CD4-positive, alpha-beta T cell treated with Interleukin-17A for 4 hours (primary cell): ENCODE measurements at regions not wholly inside any gene's neighbourhood (a gene's known extent, or its start where the extent isn't known, plus 50 kb on each side); places are given as distances from the start of the nearest gene placed in this dataset.

Experiments
- DNase-seq: peaks from one replicate; pipeline ENCODE4 v3.0.0-alpha.2; 2020; ENCODE audit warnings: mixed read lengths

DNA sequence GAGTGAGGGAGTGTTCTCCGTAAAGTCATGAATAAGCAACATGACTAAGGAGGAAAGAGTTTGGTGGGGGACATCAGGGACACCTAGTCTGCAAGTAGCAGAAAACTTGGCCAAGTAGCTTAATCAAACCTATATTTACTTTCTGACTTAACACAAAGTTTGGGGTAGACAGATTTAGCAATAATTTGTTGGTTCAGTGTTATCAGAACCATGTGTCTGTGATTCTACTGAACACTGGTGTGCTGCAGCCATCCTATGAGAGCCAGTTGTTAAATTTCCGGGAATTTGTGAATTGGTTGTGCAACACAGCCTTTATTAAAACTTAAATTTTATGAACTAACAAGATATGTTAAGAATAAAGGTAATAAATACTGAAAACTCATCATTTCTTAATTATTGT is 469.3 kb downstream of the C4orf33 start:
- no peak for DNase-seq

- no peak for DNase-seq
Measured at GRCh38 chr4:129570326-129570725, 474.4 kb downstream of the C4orf33 start.

DNA sequence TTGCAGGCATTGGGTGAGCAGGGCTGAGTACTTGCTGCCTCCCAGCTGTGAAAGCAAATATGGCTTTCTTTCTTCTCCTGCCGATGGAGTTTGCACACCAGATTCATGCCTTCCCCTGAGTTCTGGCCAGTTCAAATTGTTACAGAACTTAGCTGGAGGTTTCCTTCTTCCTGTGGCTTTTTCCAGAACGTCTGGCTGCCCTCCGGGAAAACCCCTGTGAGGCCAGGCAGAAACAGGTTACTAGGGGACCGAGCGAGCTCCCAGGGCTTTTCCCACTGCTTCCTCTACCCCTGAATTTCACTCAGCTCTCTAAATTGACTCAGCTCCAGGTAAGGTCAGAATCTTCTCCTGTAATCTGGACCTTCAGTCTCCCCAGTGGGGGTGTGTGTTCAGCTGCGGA is 482.4 kb downstream of the C4orf33 start:
- DNase-seq, result no peak

DNA sequence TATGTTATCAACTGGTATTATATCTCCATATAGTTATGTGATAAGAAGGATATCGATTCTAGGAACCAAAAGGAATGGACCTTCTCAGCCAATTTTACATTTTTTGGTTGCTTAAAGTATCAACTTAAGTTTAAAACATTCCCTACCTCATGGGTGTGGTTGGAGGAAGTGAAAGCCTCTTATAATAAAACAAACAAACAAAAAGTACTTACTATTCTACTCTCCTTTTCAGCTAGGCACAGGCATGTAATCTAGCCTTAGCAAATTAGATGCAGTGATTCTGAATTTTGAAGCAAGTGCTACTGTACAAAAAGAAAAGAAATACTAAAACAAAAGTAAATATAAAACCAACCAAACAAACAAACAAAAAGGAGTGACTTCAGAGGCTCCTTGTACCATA is 485.4 kb downstream of the C4orf33 start:
- no peak for DNase-seq

DNA sequence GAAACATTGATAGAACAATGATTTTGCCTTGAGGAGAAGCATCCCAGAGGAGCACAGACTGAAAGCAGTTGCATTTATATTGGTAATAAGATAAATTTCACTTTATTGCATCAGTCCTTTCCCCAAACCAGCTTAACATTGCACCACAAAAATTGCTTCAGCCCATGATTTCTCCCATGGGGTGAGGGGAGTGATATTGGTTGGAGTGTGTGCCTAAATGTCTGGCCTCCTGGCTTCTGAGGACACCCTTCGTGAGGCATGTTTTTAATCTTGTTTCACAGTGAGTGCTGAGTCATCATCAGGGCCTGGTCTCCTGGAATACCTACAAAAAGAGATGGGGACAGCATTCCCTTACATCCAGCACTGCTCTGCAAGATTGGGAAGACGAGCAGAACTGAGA is 487.9 kb downstream of the C4orf33 start:
- no peak for DNase-seq

DNA sequence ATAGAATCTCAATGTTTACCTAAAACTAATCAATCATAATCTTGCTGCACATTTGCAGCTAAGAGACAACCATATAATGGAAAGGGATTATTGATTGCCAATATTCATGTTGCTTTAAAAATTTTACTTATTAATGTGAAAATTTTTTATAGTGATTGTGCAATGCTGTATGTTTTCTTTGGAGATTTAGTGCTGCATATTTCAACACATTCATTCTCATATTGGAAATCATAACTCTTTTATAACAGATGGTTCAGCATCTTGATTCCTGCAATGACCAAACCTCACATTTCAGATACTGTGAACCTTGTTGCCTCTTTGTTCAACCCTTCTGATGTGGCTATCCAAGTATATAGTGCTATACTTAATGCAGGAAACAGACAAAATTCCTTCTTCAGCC is 502.6 kb downstream of the C4orf33 start:
- DNase-seq, result no peak

DNA sequence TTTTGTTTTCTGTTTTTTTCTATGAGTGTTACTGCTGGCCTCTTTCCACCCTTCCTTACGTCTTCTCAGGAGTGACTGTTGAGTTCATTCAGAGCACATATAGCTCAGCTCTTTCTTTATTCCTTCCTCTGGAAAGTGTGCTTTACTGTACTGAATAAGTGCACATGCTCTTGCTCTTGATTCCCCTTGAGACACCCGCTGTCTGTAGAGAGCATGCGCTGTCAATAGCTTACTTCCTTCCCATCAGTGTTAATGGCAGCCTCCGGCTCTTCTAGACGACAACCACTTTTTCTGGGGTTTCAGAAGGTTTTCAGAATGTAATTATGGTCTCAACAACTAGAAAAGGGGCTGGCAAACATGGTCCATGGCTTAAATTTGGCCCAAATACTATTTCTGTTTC is 504.9 kb downstream of the C4orf33 start:
- DNase-seq, result no peak

GRCh38 chr4:129602447-129602846 is 506.5 kb downstream of the C4orf33 start:
- DNase-seq, result no peak

DNA sequence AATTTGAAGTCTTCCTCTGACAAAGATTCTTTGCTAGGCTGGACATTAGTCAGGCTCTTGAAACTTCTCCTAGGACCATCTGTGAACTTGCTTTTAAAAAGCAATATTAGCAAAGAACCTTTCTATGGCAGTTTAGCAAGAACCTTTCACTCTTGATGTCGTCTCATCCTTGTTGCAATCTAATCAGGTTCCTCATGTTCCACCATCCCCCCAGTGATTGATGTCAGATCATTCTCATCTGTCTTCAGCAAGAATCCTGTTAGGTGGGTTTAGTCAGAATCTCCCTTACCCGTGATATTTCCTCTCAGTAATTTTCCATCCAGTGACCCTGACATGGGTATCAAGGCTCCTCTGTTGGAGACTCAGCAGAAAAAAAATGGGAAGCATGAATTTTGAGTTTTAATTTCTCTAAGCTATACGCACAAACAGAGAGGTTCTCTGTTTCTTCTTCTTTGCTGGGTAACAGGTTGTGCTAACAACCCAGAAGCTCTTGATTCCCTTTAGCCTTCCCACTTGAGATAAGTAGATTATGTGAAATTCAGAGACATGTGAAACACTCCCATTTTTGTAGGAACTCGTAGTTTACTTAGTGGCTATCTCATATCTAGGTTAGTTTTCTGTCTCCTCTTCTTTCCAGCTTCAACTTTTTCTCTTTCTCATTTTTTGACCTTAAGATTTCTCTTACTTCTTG is 507.4 kb downstream of the C4orf33 start:
- DNase-seq, result no peak

DNA sequence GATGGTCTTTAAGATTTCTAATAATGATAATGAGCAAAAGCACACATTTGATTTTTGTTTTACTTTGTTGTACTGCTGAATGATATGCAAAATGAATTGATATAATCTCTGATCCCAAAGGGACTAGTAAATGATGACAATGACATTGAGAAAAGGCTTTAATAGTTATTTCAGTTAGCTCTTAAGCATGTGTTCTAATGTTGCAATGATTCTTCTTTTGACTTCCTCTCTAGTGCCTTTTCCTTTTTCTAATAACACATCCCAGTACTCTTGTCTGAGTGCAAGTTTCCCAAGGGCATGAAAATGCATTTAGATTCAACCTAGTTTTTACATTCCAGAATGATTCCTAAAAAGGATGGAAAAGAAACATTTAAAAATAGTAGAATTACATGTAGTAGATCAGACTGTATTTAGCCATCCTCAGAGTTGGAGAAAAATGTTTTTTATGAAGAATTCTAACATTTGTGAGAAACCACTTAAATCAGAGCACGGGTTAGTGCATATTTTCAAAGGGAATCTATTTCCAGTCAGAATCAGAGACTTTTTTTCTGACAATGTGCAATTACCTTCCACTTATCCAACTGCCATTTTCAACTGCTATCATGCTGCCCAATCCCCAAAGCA is 508.8 kb downstream of the C4orf33 start:
- DNase-seq, result no peak

DNA sequence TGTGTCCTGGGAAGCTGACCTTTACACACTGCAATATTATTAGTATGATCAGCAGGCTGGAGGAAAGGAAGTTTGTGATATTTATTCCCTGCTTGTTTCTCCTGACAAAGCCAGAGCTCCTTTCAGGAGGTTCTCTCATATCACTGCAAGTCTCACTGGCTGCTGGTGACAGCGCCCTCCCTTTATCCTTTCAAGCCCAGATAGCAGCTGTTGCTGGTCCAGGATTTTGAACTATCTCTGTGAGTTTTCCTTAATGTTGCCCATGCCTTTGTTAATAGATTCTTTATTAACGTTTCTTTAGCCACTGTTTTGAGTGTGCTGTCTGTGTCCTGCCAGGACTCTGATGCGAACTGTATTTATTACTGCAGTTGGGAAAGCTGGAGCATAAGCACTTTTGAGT is 518.7 kb downstream of the C4orf33 start:
- no peak for DNase-seq

GRCh38 chr4:129622566-129622965 is 526.6 kb downstream of the C4orf33 start:
- DNase-seq, result no peak

DNA sequence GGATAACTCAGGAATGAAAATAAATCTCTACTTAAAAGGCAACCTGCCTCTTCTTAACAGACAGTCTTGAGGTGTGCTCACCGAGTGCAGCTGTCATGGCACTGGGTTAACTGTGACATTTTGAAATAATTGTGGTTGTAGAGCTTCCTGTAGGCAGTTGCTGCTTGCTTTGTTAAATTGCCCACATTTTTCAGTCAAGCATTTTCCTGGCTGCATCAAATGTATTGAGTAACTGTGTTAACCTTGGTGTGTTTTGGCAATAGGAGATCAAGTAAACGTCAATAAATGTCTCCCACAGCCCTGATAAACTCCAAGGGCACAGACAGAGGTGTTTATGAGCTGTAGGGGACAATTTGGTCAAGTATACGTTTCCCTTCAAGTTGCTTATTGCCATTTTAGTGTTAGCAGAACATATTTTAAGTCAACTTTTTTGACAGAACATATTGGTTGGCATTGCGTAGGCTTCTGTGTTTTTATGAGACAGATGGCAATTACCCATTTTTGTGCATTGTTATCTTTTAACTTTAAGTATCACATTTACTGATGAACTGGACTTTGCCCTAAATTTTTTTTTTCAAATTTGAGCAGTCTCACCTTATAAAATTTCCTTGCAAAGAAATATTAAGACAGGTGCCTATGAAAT is 527.4 kb downstream of the C4orf33 start:
- DNase-seq, result no peak

DNA sequence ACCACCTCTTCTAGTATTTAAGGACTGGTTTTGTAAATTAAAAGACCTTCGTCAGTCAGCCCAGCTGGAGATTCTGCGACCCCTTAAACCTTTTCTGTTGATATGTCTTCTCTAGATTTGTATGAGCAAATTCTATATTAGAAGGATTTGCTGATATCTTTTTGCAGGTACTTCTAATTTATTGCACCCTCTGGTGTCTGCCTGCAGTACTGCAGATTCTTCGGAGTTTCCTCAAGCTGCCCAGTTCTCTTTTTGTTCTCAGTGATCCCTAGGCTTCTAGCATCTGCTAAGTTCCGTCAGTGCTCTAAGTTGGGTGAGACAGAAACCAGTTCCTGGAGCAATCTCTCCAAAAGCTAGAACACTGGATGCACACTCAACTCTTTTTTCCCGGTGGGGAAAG is 545.2 kb downstream of the C4orf33 start:
- peak; percentile 45 for DNase-seq

DNA sequence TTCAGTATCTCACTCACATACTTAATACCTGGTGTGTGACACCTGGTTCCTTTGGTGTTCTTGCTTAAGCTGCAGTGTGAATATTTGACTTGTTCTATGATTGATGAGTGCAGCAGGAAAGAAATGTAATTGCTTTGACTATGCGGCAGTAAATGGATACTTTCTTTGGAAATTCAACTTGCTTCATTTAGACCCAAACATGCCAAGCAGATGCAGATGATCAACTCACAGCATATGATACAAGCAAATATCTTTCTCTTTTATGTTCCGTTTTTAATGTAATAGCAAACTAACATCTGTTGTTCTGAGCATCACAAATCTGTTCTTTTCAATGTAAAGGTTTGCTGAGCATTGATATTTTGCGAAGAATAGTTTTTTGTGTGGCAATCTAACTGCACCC is 549.5 kb downstream of the C4orf33 start:
- no peak for DNase-seq

DNA sequence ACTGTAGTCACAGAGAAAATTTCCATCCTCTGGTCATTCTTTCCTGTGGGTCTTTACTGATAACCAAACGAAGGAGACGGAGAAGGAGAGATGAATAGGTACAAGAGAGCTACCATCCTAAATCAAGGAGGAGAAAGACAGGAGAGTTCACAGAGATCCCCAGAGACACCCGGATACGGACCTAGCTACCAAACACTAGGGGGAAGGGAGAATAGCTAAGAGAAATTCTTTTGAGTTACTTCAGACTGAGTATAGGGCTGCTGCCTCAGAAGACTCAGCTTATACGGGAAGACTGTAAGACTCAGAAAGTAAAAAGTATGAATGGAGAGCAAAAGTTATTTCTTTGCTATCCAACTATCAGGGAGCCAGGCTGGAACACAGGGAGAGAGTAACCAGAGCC is 572.1 kb downstream of the C4orf33 start:
- no peak for DNase-seq

DNA sequence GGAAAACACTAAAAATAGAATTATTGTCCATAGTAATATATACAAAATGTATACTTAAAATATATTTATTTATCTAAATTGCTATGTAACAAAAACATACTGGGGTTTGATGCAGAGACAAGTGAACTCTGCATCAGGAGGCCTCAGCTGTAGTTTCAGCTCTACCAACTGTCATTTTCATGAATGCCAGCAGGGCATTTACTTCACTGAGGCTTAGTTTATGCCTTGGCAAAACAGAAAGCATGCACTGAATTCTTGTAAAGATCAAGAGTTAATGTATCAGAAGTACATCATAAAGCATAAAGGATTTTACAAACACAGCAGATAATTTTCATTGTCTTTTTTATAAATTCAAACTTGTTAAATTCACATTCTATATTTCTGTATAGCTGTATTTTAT is 577.0 kb downstream of the C4orf33 start:
- DNase-seq, result no peak

DNA sequence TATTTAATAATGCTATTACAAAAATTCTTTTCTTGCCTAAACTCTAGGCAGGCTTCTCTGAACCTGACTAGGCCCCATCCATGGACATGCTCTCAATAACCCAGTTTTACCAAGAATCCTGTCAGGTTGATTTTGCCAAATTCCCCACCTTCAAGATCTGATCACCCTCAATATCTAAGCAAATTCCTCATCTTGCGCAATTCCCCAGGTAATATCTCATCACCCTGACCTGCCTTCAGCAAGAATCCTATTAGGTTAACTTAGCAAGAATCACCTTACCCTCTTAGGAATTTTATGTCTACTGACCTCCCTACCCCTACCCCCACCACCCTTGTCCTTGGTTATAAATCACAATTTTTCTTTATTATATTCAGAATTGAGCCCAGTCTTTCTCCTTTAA is 579.1 kb downstream of the C4orf33 start:
- no peak for DNase-seq

GRCh38 chr4:129676934-129677333 is 581.0 kb downstream of the C4orf33 start:
- DNase-seq, result no peak

- no peak for DNase-seq
Measured at GRCh38 chr4:129682586-129682985, 586.6 kb downstream of the C4orf33 start.

DNA sequence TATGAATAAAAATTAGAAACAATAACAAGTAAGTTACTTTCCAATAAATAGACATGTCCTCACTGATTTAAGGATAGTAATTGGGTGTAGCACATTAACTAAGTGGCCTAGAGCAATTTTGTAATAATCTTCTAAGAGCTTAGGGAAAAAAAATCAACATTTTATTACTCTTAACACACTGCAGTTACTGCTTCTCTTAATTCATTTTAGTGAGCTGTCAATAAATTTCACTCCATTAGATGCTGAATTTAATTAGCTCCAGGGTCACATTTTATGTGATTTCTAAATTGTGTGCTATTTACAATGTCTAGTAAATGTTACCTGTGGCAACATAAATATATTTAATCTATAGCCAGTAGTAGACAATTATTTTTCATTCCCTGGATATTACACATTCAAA is 612.0 kb downstream of the C4orf33 start:
- DNase-seq, result no peak

- DNase-seq, result no peak
Measured at GRCh38 chr4:129708784-129709183, 612.8 kb downstream of the C4orf33 start.

DNA sequence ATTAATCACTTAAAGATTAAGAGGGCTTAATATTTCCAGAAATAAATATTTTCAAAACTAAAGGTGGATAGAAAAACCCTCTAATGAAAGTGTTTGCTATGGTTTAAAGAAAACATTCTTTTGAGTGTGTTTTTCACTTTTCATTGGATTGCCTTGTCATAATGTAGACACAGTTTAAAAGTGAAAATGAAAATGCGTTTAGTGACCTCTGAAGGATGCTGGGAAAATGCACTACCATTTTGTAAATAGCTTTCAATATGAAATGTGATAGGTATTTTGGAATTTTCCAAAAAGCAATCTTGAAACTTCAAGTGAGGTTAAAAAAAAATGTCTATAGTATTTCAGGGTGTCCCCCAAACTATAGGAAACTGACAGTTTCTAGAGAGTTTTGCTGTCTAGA is 642.2 kb downstream of the C4orf33 start:
- DNase-seq, result no peak

DNA sequence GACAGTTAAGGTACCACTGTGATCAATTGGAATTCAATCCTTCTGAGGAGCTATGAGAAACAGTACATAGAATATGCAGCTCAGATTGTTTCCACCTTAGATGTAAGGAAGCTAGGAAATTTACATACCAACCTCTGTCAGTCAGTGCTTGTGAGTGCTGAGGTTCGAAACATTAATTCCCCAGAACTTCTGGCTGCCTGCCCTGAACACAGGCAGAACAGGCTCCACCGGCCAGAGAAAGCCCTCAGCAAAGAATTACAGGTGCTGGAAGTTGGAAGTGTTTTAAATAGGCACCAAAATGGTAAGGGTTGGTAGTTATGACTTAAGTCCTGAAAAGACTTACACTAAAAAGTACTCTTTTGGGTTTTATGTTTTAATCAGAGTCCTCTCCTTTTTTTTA is 651.8 kb downstream of the C4orf33 start:
- DNase-seq, result no peak

GRCh38 chr4:129748991-129749390 is 653.0 kb downstream of the C4orf33 start:
- no peak for DNase-seq
